IPS-11a (cell line): ENCODE measurements at regions not wholly inside any gene's neighbourhood (a gene's known extent, or its start where the extent isn't known, plus 50 kb on each side); places are given as distances from the start of the nearest gene placed in this dataset.

Experiments
- H3K4me3 ChIP-seq: one replicate; pipeline ENCODE4 v1.5.1; 2013; ENCODE audit warnings: low read depth, low read length, control low read depth

DNA sequence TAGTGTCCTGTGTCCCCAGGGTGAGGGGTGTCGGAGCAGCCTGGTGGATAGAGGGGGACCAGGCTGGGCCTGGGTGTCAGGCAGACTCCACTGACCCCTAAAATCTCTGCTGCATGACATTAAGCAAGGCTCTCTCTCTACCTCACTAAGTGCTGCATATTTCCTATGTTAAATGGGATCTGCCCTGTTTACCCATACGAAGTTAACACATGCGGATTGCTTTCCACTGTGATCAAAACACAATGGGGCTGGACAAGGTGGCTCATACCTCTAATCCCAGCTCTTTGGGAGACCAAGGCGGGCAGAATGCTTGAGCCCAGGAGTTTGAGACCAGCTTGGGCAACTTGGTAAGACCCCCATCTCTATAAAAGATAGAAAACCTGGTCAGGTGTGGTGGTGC, 426.2 kb downstream of the MIAT start:
- no peak overlapping the region for H3K4me3 ChIP-seq

DNA sequence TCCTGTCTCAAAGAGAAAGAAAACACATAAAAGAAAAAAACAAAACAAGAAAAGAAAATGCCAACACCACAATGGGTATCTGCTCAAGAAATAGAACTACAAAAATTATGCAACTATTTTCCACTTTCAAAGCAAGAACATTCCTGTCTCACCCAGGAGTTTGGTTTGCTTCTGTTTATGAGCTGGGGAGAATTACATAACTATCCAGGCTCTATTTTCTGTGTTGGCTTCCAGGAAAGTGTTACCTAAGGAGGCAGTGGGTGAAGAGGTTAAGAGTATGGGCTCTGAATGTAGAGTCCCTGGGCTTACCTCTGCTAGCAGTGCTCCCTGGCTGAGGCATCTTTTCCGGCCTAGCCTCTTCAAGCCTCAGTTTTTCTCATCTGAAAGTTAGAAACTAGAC, 426.7 kb downstream of the MIAT start:
- H3K4me3 ChIP-seq, result no peak overlapping the region

DNA sequence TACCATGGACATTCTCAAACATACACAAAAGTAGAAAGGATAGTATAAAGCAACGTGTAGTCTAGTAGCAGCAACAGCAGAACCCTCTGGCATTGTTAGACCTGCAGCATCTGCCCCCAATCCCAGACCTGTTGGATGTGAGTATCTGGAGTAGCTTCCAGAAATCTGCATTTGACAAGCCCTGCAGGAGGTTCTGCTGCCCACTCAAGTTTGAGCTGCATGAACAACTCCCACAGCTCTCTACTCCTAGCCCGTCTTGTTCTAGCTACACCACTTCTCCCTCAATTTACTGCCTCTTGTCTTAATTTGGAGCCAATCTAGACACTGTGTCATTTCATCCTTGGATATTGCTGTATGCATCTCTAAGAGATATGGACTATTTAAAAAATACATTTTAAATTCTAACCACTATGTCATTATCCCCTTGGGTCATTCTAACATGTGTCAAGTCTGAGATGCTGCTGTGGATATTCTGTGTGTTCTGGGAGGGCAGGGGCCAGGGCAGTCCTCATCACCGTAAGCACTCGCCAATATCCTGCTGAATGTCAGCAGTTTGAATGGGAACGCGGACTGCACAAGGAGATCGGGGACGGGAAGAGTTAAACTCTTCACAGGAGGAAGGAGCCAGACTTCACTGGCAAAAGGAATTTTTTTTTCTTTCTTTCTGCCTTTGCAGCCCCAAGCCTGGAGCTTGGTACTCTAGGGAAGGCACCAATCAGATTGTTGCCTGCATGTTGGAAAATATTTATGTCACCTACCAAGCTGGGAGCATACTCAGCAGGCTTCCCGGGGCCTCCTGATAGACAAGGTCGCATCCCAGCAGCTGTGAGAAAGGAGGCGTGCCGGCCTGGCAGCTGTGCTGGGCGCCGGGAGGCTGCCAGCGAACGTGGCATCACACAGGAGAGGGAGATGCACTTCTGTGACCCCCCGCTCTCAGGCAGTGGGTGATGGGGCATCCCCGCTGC, 429.0 kb downstream of the MIAT start:
- H3K4me3 ChIP-seq, result no peak overlapping the region

DNA sequence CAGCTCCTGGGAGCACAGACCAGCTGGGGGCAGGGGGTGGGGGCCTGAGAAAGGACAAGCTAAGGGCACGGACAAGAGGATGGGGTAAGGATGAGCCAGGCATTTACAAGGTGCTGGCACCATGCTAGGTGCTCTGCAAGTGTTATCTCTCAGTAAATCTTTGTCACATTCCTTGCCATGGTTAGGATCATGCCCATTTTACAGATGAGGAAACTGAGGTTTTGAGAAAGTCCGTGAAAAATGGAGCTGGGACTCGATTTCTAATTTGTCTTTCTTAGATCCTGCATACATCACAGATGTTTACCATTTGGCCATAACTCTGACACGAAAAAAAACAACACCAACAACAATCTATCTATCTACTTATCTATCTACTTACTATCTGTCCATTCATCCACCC, 429.7 kb downstream of the MIAT start:
- H3K4me3 ChIP-seq, result no peak overlapping the region

DNA sequence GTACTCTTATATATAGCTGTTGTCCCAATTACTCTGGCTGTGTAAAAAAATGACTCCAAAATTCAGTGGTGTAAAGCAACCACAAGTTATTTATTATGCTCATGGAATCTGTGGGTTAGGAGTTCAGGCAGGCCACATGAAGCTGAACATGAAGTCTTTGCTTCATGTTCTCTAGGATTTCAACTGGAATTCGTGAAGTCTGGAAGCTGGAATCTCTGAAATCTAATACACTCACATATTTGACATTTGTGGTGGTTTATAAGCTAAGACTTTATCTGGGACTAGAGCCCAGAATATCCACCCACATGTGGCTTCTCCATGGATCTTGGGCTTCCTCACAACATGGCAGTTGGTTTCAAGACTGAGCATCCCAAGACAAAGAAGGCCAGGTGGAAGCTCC, 430.6 kb downstream of the MIAT start:
- no peak overlapping the region for H3K4me3 ChIP-seq

DNA sequence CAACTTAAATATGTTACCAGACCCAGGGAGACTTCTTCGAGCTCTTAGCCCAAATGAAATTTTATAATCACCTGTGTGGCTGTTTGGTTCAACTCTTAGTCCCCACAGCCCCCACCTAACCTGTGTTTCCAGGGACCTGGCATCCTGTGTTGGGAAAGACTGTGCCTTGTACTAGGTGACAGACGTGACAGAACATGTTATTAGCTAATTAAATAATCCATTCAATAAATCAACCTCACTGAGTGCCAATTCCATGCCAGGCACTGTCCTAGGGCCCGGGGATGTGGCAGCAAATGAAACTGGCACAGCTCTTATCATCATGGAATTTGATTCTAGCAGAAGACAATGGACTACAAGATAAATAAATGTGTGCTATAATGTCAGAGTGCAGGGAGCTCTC, 431.9 kb downstream of the MIAT start:
- no peak overlapping the region for H3K4me3 ChIP-seq

DNA sequence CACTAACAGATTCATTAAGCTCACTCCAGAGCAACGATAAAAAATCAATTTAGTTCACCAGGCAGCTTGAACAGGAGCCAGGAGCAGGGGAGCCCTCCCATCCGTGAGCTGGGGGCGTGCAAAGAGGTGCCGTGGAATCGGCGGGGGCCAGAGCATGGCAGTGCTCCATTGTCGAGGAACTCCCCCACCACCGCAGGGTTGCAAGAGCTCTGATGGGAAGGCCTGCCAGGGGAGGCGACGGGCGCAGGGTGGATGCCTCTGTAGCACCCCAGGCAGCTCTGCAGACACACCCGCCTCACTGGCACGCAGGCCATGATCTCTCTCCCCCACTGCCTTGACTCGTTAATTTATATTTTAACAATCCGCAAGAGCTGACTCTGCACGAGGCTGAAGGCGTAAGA, 433.2 kb downstream of the MIAT start:
- no peak overlapping the region for H3K4me3 ChIP-seq

DNA sequence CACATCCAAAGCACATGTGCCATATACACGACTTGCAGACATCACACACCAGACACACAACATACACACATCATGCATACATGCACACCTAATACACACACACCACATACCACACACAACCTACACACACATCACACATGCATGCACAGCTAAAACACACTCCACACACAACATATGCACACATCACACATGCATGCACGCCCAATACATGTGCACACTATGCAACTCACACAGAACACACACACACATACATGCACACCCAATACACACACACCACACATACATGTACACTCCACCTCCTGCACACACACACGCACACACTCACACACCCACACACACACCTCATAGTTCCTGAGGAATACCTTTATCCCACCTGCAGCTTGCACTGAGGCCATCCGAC, 436.0 kb downstream of the MIAT start:
- H3K4me3 ChIP-seq, result no peak overlapping the region

DNA sequence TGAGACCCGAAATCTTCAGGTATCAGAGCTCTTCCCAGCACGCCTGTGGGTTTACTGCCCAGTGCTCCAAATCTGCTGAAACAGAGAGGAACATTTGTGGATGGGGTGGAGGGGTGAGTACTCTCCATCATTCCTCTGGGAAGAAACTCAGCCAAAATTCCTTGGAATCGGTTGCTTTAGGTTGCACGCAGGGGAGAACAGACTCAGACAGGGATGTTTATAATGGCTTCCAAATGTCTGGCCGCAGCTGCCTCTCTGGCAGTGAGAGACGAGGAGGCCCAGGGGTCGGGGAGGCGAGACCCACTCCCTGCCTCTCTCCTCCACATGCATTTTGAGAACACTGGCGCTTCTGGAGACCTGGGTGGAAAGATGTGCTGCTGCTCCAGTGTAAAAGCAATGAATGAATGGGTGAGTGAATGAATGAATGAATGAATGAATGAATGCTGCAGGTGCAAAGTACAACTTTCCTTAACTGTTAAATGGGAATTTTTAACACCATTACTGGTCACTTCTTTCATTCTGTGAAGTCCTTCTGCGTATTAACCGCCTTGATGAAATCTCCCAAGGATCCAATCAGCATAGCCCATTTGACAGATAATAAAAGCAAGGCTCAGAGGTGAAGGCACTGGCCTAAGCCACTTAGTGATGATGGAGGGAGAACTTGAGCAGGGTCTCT, 437.4 kb downstream of the MIAT start:
- H3K4me3 ChIP-seq, result no peak overlapping the region

DNA sequence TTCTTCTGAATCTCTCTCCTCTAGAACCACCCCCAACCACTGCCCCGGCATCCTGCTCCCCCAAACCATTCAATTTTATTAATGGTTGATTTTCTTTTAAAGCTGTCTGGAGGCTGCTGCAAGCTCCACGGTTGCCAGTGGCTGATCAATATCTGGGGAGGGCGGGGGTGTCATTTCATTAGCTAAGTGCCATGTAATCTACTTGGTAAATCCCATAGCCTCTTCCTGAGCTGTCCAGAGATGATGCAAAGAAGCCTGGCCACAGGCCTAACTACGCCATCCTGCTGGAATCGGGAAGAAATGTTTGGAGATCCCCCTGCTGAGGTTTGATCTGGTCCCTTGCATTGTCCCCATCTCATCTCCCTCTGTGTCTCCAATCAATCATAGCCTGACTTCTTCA, 440.1 kb downstream of the MIAT start:
- H3K4me3 ChIP-seq, result no peak overlapping the region

DNA sequence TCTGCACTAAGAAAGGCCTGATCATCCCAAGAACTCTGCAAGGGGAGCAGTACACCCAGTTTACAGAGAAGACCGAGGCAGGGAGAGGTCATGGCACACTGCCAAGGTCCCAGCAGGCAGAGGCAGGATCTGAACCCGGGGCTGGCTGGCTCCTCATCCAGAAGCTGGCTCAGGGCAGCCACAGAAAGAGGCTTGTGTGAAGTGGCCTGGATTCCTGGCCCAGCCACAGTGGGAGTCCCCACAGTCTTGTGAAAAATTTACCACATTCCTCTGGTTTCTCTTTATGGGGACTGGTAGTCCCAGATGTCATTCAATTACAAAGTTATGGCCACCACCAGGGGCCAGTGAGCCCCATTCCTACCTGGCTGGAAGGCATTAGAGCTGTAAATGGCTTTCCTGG, 440.5 kb downstream of the MIAT start:
- no peak overlapping the region for H3K4me3 ChIP-seq

DNA sequence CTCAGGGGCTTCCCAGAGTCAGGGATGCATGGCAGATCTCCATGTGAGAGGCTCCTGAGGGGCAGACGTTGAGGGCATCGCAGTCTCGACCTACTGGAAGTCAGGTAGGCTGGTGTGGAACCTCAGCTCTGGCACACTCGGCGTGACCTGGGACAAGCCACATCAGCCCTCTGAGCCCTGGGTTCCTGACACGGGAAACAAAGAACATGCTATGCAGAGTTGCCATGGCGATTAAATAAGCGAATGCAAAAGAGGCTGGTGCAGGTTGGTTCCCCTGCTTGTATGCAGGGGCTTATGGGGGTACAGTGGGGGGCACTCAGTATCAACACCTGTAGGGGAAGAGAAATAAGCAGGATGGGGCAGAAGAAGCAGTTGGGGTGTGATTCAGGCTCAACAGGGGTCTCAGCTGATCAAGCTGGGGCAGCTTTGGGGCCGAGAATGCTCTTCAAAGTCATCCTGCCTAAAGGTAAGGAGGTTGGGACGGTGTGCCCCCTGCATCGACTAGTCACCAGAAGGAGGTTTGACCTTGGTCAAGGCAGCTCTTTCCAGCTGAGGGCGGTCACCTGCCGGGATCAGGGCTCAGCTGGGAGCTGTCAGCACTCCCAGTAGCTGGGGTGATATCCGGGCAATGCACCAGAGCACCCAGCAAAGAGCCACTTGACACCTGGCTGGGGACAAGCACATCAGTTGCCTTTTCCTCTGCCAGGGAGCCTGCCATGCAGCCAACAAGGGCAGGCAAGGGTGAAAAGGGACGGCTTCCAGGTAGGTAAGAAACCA, 442.7 kb downstream of the MIAT start:
- no peak overlapping the region for H3K4me3 ChIP-seq

DNA sequence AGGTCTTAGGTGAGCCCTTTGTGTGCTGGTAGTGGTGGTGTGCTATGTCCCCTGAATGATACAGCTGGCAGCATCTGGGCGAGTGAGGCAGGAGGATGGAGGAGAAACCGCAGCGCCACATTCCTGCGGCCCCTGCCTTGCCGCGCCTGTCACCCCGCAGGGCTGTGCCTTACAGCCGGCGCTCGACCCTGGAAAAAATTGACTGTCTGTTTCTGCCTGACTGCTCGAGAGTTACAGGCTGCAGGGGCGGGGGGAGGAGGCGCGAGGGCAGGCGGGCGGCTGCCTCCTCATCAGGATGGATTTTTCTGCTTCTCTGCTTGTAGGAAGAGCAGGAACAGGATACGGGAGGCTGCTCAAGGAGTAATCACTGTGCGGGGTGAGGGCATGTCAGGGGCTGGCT, 443.4 kb downstream of the MIAT start:
- H3K4me3 ChIP-seq, result no peak overlapping the region

DNA sequence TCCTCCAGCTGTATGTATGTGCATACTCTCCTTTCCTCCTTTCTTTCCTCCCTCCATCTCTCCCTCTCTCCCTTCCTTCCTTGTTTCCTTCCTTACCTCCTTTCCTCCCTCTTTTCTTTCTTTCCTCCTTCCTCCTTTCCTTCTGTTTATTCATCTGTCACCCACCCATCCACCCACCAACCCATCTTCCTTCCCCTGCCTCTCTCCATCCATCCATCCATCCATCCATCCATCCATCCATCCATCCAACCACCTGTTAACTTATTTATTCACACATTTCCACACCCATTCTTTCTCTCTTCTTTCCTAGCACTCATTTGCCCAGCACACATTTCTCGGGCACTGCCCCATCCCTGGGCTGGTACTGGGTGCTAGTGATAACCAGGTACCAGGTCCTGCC, 443.9 kb downstream of the MIAT start:
- no peak overlapping the region for H3K4me3 ChIP-seq

DNA sequence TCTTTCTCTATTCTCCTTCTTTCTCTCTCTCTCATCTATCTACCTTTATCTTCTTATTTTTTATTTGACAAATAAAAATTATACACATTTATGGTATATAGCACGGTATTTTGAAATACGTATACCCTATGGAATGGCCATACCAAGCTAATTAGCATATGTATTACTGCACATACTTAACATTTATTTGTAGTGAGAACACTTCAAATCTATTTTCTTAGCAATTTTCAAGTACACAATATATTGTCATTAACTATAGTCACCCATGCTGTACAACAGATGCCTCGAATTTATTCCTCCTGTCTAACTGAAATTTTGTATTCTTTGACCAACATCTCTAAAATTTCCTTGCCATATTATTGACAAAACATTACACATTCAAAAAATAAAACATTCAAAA, 447.1 kb downstream of the MIAT start:
- H3K4me3 ChIP-seq, result no peak overlapping the region

DNA sequence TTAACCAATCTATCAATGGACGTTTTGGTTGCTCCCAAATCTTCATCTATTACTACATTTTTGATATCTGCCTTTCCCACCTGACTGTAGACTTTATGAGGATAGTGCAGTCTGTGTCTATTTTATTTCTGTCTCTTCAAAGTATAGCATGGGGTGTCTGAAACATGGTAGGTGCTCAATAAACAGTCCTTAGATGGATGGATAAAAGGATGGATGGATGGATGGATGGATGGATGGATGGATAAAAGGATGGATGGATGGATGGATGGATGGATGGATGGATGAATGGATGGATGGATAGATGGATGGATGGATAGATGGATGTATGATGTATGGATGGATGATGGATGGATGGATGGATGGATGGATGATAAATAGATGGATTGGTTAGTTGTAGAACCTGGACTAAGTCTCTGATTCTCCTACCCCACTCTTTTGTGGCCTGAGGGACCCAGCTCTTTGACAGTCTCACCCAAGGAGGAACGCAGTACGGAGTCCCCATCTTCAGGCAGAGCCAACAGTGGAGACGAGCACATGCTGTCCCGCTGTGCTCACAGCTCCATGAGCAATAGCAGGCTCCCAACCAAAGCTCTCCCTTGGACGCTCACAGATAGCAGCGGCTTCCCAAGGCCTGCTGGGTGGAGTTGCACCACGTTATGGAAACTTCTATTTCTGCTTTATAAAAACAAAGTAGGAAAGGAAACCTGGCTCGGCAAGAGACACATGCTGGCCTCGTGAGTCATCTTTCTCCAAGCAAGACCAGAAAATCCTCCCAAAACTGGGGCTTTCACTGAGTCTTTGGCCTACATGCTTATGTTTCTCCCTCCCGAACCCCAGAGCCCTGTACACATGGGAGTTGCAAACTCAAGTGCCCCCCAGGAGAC, 448.0 kb downstream of the MIAT start:
- no peak overlapping the region for H3K4me3 ChIP-seq

DNA sequence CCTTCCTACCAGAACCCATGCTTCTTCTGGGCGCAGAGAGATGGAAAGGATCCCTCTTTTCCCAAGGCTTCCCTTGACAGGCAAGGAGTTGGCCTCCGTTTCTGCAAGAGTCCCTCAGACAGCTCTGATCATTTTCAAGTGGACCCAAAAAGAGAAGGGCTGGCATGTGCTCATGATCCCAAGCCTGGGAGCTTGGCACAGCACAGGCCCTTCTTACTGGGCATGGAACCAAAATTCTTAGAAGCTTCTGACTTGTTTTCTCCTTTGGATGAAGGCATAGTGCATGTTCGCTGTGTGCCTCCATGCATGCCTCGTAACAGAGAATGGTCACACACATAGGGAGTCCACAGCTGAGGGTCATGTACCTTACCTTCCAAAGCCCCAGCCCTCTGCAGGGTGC, 449.6 kb downstream of the MIAT start:
- H3K4me3 ChIP-seq, result no peak overlapping the region

DNA sequence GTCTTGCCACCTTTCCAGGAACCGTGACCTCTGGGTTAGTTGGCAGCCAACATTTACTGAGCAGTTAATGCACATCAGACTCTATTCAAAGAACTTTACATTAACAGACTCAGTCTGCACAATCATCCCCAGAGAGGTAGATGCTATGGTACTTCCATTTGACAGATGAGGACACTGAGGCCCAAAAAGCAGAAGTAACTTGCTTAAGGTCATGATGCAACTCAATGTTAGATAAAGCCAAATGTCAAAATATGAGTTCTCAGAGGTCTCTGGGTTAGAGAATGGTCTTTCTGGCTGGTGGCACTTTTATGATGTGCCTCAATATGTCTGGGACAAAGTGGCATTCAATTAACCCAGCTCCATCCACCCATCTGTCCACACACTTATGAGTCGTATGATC, 450.0 kb downstream of the MIAT start:
- no peak overlapping the region for H3K4me3 ChIP-seq

DNA sequence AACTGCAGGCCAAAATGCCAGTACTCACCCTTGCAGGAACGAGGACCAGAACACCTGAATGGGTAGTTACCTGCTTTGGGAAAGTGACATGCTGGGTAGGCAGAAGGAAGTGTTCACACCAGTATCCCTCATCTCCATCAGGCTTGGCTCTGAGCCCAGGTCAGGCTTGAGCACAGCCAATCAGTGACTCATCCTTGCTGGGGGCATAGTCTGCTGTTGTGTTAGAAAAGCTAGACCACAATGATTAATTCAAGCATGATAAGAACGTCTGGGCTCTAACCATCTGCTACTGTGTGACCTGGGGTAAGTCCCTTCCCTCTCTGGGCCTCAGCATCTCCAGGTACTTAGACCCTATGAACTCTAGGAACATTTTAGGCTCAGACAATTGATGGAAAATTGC, 450.4 kb downstream of the MIAT start:
- H3K4me3 ChIP-seq, result no peak overlapping the region

DNA sequence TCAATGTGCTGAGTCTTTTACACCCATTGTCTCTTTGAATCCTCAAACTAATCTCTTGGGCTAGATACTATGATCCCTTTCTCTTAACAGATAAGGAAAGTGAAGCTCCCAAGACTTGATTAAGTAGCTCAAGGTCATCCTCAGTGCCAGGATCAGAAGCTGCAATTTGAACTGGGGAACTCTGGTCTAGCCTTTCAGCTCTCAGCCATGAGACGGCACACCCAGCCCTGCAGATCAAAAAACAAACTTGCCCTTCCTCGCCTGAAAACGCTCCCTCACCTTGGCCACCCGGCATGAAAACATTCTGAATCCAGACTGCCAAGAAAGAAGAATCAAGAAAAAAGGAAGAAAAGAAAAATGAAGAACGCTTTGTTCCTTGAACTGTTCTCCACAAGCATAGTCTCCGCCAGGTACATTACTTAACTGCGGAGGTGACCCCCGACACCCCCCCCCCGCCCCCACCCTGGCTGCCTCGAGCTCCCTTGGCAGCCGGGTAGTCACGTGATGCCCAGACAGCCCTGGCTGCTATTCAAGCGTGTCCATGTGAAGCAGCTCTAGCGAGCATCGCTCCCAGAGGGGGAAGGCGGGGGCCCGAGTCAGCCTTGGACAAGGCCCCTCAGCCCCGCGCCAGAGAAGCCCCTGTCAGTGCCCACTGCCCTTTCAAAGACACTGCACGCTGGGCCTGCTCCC, 451.2 kb downstream of the MIAT start:
- H3K4me3 ChIP-seq, result no peak overlapping the region
